ENCODE measurements at regions not wholly inside any gene's neighbourhood (a gene's known extent, or its start where the extent isn't known, plus 50 kb on each side); places are given as distances from the start of the nearest gene placed in this dataset.

DNA sequence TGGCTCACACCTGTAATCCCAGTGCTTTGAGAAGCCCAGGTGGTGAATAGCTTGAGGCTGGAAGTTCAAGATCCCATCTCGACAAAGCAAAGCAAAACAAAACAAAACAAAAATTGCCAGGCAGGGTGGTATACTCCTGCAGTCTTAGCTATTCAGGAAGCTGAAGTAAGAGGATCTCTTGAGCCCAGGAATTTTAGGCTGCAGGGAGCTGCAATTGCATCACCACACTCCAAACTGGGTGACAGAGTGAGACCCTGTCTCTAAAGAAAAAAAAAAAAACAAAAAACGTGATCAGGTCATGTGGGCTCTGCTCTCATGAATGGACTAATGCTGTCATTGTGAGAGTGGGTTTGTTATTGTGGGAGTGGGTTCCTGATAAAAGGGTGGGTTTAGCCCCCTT lies 409.1 kb downstream of the NPIPA7 start:
- H3K4me1 ChIP-seq (ENCODE audit: control insufficient read depth, low read length), result no peaks in the 10 kb centered on the region
- H3K4me2 ChIP-seq (ENCODE audit: low read length), result no peak overlapping the region
- no peaks in the 10 kb centered on the region for H3K27me3 ChIP-seq (ENCODE audit: control insufficient read depth, low read length)
- no peaks in the 10 kb centered on the region for H4K20me1 ChIP-seq (ENCODE audit: control insufficient read depth, insufficient read depth, low read depth, low read length)
- no peaks in the 10 kb centered on the region for H3K9me2 ChIP-seq (replicated peaks; ENCODE audit: control insufficient read depth, low read length)
- H3F3A ChIP-seq (ENCODE audit: control insufficient read depth, insufficient read depth), result no peaks in the 10 kb centered on the region
- H3K36me3 ChIP-seq (ENCODE audit: control insufficient read depth, low read length), result no peaks in the 10 kb centered on the region
- no peak overlapping the region for H3K27ac ChIP-seq (ENCODE audit: low read depth, low read length)
- TF ChIP-seq EZH2phosphoT487 (IDR thresholded peaks at IDR 0.05; ENCODE audit: borderline replicate concordance, low read length), result no peak
- TF ChIP-seq, protein P1, sequence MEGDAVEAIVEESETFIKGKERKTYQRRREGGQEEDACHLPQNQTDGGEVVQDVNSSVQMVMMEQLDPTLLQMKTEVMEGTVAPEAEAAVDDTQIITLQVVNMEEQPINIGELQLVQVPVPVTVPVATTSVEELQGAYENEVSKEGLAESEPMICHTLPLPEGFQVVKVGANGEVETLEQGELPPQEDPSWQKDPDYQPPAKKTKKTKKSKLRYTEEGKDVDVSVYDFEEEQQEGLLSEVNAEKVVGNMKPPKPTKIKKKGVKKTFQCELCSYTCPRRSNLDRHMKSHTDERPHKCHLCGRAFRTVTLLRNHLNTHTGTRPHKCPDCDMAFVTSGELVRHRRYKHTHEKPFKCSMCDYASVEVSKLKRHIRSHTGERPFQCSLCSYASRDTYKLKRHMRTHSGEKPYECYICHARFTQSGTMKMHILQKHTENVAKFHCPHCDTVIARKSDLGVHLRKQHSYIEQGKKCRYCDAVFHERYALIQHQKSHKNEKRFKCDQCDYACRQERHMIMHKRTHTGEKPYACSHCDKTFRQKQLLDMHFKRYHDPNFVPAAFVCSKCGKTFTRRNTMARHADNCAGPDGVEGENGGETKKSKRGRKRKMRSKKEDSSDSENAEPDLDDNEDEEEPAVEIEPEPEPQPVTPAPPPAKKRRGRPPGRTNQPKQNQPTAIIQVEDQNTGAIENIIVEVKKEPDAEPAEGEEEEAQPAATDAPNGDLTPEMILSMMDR (IDR thresholded peaks at IDR 0.05; ENCODE audit: low read depth, low read length, poor library complexity, severe bottlenecking), result no peak
- no peak overlapping the region for H3K4me3 ChIP-seq (ENCODE audit: low read length)
- no peaks in the 10 kb centered on the region for H3K79me2 ChIP-seq (ENCODE audit: control insufficient read depth, low read length)
- peaks cover 6% of the 10 kb centered on the region; the same call in 1 of the 2 replicates for H3K9me3 ChIP-seq (ENCODE audit: control insufficient read depth, insufficient read depth, low read length)

DNA sequence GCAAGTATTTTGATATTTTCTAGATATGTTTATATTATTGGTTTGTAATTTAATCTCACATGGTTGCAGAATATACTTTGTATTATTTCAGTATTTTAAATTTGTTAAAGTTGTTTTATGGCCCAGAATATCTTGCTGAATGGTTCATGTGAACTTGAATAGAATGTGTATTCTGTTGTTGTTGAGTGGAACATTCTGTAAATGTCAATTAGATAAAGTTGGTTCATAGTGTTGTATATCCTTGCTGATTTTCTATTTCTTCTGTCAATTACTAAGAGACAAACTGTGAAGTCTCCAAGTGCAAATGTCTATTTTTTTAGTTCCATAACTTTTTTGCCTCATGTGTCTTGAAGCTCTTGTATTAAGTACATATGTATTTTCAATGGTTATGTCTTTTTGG lies 411.7 kb downstream of the NPIPA7 start:
- H3K36me3 ChIP-seq (ENCODE audit: control insufficient read depth, low read length), result no peaks in the 10 kb centered on the region
- H3K79me2 ChIP-seq (ENCODE audit: control insufficient read depth, low read length), result no peaks in the 10 kb centered on the region
- no peaks in the 10 kb centered on the region for H3K9me2 ChIP-seq (replicated peaks; ENCODE audit: control insufficient read depth, low read length)
- no peak overlapping the region for H3K4me2 ChIP-seq (ENCODE audit: low read length)
- no peak overlapping the region for H3K4me3 ChIP-seq (ENCODE audit: low read length)
- TF ChIP-seq EZH2phosphoT487 (IDR thresholded peaks at IDR 0.05; ENCODE audit: borderline replicate concordance, low read length), result no peak
- TF ChIP-seq, protein P1 (IDR thresholded peaks at IDR 0.05; ENCODE audit: low read depth, low read length, poor library complexity, severe bottlenecking), result no peak
- H3K27me3 ChIP-seq (ENCODE audit: control insufficient read depth, low read length), result no peaks in the 10 kb centered on the region
- no peaks in the 10 kb centered on the region for H4K20me1 ChIP-seq (ENCODE audit: control insufficient read depth, insufficient read depth, low read depth, low read length)
- H3K4me1 ChIP-seq (ENCODE audit: control insufficient read depth, low read length), result no peaks in the 10 kb centered on the region
- no peak overlapping the region for H3K27ac ChIP-seq (ENCODE audit: low read depth, low read length)
- H3F3A ChIP-seq (ENCODE audit: control insufficient read depth, insufficient read depth), result no peaks in the 10 kb centered on the region
- peaks cover 6% of the 10 kb centered on the region; the same call in 1 of the 2 replicates for H3K9me3 ChIP-seq (ENCODE audit: control insufficient read depth, insufficient read depth, low read length)

- Histone ChIP-seq H3K27ac (ENCODE audit: low read depth, low read length) (no peak overlapping the region), H3F3A (ENCODE audit: control insufficient read depth, insufficient read depth) (no peaks in the 10 kb centered on the region), H3K27me3 (ENCODE audit: control insufficient read depth, low read length) (no peaks in the 10 kb centered on the region), H3K9me2 (replicated peaks; ENCODE audit: control insufficient read depth, low read length) (no peaks in the 10 kb centered on the region), H3K36me3 (ENCODE audit: control insufficient read depth, low read length) (no peaks in the 10 kb centered on the region), H3K4me1 (ENCODE audit: control insufficient read depth, low read length) (no peaks in the 10 kb centered on the region), H4K20me1 (ENCODE audit: control insufficient read depth, insufficient read depth, low read depth, low read length) (no peaks in the 10 kb centered on the region), H3K4me2 (ENCODE audit: low read length) (no peak overlapping the region), H3K79me2 (ENCODE audit: control insufficient read depth, low read length) (no peaks in the 10 kb centered on the region), H3K9me3 (ENCODE audit: control insufficient read depth, insufficient read depth, low read length) (peaks cover 6% of the 10 kb centered on the region; the same call in 1 of the 2 replicates), H3K4me3 (ENCODE audit: low read length) (no peak overlapping the region)
- TF ChIP-seq, protein P1 (IDR thresholded peaks at IDR 0.05; ENCODE audit: low read depth, low read length, poor library complexity, severe bottlenecking), result no peak
- no peak for TF ChIP-seq EZH2phosphoT487 (IDR thresholded peaks at IDR 0.05; ENCODE audit: borderline replicate concordance, low read length)
Measured at GRCh38 chr16:16791051-16791450, 412.1 kb downstream of the NPIPA7 start.

All from DOHH2 (cell line).